Mucosa of descending colon (tissue), 3 donors: ENCODE measurements at regions not wholly inside any gene's neighbourhood (a gene's known extent, or its start where the extent isn't known, plus 50 kb on each side); places are given as distances from the start of the nearest gene placed in this dataset.

ENCODE experiments used
- ATAC-seq: fragments of 200-7000 bp; cut with Tn5 transposase; one replicate; pipeline ENCODE4 v1.9.1; 2020; ENCODE audit warnings: mild to moderate bottlenecking, moderate library complexity
- DNase-seq, 3 donors: peaks; one replicate each; pipeline ENCODE4 v3.0.0-alpha.2; 2020
- H3K36me3 ChIP-seq: fragments of 200-600 bp; one replicate; pipeline ENCODE4 v1.8.0; 2021; ENCODE audit warnings: low read depth, mild to moderate bottlenecking
- H3K4me1 ChIP-seq: fragments of 200-600 bp; one replicate; pipeline ENCODE4 v1.8.0; 2021; ENCODE audit warnings: low read depth, mild to moderate bottlenecking
- H3K4me3 ChIP-seq: fragments of 200-600 bp; one replicate; pipeline ENCODE4 v1.8.0; 2021; ENCODE audit warnings: mild to moderate bottlenecking
- H3K9me3 ChIP-seq: fragments of 200-600 bp; one replicate; pipeline ENCODE4 v1.8.0; 2021; ENCODE audit warnings: mild to moderate bottlenecking
- intact Hi-C, 2 donors: fragments of 100-400 bp; cut with DNase I in 1 of 2; cut with micrococcal nuclease in 1 of 2; formaldehyde crosslinking; loops; one replicate each; pipeline versions ENCODE4 v1.11.0 to v1.11.1; 2022; cut with DNase I, micrococcal nuclease
- TF ChIP-seq, protein P1 (sequence below): fragments of 200-600 bp; IDR thresholded peaks from one replicate; pipeline ENCODE4 v1.8.0; 2022; ENCODE audit warnings: antibody characterized with exemption, mild to moderate bottlenecking
- donor health status: DM: no; HTN: no; CAD: no; lungs with moderate emphysema.
- donor health status: DM: no; HTN: no; CAD: no.
- donor health status: DM: no; HTN: yes; CAD: no.

DNA sequence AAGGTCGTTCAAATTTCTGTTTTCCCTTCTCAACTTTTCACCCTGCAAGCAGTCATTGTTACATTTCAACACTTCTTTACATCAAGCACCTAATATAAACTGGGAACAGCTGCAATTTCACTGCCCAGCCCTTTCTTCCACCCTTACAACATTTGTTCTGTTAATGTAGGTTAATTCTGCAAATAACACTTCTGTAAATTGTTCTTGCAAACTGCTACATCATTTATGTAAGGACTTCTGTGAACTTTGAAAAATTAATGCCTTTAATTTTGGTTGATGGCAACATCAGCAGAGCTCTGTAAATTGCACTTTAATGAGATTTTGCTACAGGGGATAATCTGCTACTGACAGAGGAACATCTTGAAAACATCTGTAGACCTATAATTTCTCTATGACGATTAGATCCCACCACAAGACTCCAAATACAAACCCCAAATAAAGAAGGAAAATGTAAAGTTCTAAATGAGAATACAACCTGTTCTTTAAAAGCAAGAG, 93.5 kb downstream of the ZIC4 start:
- intact Hi-C loops, result no loop called here
- H3K4me3 ChIP-seq, result no peak overlapping the region
- TF ChIP-seq, protein P1, sequence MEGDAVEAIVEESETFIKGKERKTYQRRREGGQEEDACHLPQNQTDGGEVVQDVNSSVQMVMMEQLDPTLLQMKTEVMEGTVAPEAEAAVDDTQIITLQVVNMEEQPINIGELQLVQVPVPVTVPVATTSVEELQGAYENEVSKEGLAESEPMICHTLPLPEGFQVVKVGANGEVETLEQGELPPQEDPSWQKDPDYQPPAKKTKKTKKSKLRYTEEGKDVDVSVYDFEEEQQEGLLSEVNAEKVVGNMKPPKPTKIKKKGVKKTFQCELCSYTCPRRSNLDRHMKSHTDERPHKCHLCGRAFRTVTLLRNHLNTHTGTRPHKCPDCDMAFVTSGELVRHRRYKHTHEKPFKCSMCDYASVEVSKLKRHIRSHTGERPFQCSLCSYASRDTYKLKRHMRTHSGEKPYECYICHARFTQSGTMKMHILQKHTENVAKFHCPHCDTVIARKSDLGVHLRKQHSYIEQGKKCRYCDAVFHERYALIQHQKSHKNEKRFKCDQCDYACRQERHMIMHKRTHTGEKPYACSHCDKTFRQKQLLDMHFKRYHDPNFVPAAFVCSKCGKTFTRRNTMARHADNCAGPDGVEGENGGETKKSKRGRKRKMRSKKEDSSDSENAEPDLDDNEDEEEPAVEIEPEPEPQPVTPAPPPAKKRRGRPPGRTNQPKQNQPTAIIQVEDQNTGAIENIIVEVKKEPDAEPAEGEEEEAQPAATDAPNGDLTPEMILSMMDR, result no peak
- DNase-seq (no peak), ATAC-seq (no peak)
- H3K9me3 ChIP-seq, result no peaks in the 10 kb centered on the region
- H3K36me3 ChIP-seq, result no peaks in the 10 kb centered on the region
- H3K4me1 ChIP-seq, result no peaks in the 10 kb centered on the region

DNA sequence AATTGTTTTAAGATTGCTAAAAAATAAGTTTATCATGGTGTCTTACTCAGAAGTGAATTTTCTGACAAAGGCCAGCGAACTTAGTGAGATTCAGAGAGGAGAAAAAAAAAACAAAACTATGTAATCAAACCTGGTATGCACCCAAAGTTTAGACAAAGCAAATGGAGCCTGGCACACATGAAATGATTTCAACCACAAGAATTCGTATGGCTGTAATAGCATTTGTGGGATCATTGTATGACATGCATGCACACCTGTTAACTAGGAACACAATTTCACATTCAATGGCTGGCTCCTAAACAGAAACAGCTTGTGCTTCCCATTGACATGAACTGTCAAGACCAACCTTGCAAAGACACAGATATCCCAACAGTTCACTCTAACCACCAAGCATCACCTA, 94.6 kb downstream of the ZIC4 start:
- Histone ChIP-seq H3K9me3 (no peaks in the 10 kb centered on the region), H3K4me1 (no peaks in the 10 kb centered on the region), H3K4me3 (no peak overlapping the region), H3K36me3 (no peaks in the 10 kb centered on the region)
- TF ChIP-seq, protein P1, result no peak
- DNase-seq (no peak), ATAC-seq (no peak)
- intact Hi-C loops, result no loop called here

DNA sequence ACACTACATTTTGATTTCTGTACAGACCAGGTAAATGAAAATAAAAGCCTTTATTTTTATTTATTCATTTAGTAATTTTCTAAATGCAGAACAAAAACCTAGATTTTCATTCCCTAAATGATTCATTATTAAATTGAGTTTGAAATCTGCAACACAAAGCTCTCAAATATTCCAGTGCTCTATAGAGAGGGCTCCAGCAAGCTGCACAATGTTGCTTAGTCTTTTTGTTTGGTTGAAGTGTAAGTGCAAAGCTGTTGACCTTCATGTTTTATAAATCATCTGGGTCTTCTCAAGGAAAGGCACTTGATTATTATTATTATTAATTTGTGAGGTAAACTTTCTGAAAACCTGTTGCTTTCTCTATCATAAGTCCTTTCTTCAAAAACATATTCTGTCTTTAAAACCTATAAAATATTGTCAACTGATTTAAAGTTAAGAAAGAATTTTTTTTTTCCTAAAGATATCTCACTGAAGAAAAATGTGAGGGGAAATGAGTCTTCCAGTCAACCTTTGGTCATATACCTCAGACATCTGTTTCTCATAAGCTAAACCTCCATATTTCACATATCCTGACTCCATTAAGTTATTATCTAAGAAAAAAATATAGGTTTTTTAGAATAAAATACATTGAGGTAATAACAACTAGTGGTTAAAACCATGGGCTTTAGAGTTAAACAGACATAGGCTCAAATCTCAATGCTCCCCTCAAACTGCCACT, 100.7 kb downstream of the ZIC4 start:
- ATAC-seq (no peak), DNase-seq (no peak)
- intact Hi-C loops, result no loop called here
- H3K4me3 ChIP-seq, result no peak overlapping the region
- TF ChIP-seq, protein P1, result no peak
- H3K4me1 ChIP-seq, result no peaks in the 10 kb centered on the region
- no peaks in the 10 kb centered on the region for H3K9me3 ChIP-seq
- H3K36me3 ChIP-seq, result no peaks in the 10 kb centered on the region

DNA sequence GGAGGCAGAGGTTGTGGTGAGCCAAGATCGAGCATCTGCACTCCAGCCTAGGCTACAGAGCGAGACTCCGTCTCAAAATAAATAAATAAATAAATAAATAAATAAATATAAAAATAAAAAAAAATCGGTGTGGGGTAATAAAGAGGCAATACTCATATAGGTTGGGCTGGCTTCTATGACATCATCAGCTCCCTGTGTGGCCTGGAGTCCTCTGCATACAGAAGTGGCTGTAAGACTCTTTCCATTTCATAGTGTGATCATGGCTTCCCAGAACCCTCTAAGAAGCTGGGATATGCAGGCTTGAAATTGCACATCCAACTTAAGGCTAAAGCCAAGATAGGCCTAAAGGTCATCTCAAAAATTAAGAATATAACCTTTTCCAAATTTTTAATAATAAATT, 101.6 kb downstream of the ZIC4 start:
- DNase-seq, result no peak
- no peak overlapping the region for H3K4me3 ChIP-seq
- intact Hi-C loops, result no loop called here
- no peaks in the 10 kb centered on the region for H3K36me3 ChIP-seq
- TF ChIP-seq, protein P1, result no peak
- H3K4me1 ChIP-seq, result no peaks in the 10 kb centered on the region
- H3K9me3 ChIP-seq, result no peaks in the 10 kb centered on the region
- no peak for ATAC-seq

DNA sequence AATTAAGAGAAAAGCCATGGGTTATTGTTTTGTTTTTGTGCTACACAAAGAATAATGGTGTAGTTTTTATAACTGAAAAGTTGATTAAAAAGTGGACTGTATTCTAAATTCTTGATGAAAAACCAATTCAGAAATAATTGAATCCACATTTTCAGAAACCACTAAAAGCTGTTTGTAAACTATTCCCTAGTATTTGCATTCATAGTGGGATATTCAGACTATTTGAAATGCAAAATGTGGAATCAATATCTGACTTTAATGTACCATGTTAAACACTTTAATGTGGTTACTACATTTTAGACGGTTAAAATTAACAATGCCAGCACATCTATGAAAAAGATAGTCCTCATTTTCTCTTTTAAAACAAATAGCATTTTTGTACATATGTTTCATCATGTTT, 104.6 kb downstream of the ZIC4 start:
- TF ChIP-seq, protein P1, result no peak
- H3K9me3 ChIP-seq, result no peaks in the 10 kb centered on the region
- intact Hi-C loops, result no loop called here
- no peak for DNase-seq
- H3K4me3 ChIP-seq, result no peak overlapping the region
- H3K4me1 ChIP-seq, result no peaks in the 10 kb centered on the region
- no peak for ATAC-seq
- H3K36me3 ChIP-seq, result no peaks in the 10 kb centered on the region
